NCI-H69 (cell line): ENCODE measurements at regions not wholly inside any gene's neighbourhood (a gene's known extent, or its start where the extent isn't known, plus 50 kb on each side); places are given as distances from the start of the nearest gene placed in this dataset.
"Not testable (repeated sequence)": the region's sequence is repeated elsewhere in the genome, so short reads cannot be mapped to it uniquely, and the experiment has no call there.

ENCODE experiments used
- DNase-seq: peaks from one replicate; lab custom pipeline; 2025; lab: John Stamatoyannopoulos, UW

DNA sequence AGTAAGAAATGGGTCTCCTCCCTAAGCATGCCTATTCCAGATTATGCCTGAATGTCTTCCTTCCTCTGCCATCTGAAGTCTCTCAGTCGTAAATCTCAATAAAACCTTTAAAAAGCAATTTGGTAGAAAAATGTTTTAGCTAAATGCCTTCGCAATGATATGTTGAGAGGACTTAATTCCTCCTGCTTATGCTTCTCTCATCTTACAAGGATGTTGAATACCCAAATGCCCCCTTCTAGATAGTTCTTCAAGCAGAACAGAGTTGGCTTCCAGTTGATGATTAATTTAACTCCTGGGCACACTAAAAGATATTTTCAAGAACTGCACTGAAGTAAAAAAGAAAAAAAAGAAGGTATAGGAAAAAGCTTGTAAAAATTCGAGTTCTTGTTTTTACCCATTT is 275.0 kb upstream of the SPTLC3 start:
- DNase-seq = no peak

DNA sequence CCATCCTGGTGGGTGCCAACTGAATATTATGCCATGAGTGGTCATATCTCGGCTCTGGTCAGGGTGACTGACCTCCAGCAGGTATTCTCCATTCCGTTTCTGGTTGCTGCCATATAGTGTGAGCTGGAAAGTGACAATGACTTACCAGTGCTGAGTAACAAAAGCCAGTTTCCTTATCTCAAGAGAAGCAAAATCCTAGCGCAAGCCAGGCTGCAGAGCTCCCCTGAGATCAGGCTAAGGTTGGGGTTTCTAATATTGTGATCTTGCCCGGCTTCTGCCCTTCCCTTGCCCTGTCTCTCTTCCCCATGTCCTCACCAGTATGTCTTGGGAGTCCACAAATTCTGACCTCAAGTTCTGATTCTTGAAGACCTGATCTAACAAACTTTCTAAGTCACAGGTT is 271.3 kb upstream of the SPTLC3 start:
- no peak for DNase-seq

- DNase-seq = no peak
These were observed 270.9 kb upstream of the SPTLC3 start for GRCh38 chr20:12737900-12738299.

- DNase-seq = no peak
These were observed 268.1 kb upstream of the SPTLC3 start for GRCh38 chr20:12740647-12741046.

DNA sequence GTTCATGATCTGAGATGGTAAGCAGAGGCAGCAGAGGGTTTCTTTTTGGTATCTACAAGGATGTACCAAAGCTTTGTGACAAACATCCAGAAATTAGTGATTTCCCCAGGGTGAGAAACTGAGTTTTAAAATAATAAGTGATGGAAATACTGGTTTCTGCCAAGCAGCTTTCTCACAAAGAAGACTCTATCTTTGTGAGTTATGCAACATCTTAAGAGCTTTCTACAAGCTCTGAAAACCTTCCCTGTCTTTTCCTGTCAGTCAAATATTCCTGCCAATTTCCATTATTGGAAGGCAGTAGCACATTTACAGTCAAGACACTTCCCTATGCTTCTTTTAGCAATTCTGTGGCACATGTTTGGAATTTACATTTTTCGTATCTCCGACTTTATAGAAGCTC is 264.7 kb upstream of the SPTLC3 start:
- DNase-seq = no peak

- DNase-seq = peak; percentile 23
These were observed 260.3 kb upstream of the SPTLC3 start for GRCh38 chr20:12748359-12748994.

DNA sequence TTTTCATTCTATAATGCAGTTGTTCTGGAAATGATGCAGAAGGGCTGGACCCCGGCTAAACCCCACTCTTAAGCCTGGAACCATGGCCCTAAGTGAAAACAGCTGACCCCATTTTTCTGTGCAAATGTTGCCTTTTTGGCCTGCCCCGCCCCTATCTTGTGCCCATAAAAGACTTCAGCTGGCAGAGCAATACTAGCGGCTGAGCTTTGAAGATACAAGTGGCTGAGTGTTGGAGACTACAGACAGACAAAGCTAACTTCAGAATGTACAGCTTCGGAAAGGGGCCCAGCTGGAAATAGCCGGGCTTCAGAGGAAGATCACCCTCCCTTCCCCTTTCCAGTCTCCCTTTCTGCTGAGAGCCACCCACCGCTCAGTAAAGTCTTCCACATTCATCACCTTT is 258.6 kb upstream of the SPTLC3 start:
- DNase-seq = no peak

DNA sequence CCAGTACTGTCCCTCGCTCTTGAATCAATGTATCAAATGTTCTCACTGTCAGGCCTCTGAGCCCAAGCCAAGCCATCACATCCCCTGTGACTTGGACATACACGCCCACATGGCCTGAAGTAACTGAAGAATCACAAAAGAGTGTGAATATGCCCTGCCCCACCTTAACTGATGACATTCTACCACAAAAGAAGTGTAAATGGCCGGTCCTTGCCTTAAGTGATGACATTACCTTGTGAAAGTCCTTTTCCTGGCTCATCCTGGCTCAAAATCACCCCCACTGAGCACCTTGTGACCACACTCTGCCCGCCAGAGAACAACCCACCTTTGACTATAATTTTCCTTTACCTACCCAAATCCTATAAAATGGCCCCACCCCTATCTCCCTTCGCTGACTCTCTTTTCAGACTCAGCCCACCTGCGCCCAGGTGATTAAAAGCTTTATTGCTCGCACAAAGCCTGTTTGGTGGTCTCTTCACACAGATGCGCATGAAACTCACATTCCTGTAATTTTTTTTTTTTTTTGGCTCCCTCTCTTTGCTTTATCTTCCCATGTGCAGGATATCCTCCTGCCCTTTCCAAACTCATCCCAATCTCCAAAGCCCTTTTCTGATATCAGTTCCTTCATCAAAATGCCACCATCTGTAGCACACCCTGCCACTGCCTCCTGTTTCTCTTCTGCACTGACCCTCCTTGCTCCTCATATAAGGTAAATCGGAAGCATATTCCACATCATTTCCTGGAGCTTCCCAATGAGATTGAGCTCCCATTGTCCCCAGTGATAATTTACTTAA is 255.7 kb upstream of the SPTLC3 start:
- not testable (repeated sequence) for DNase-seq

DNA sequence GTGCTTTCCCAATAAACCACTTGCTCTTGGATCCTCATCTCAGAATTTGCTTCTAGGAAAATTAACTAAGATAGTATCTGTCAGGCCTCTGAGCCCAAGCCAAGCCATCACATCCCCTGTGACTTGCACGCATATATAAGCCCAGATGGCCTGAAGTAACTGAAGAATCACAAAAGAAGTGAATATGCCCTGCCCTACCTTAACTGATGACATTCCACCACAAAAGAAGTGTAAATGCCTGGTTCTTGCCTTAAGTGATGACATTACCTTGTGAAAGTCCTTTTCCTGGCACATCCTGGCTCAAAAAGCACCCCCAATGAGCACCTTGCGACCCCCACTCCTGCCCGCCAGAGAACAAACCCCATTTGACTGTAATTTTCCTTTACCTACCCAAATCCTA is 255.0 kb upstream of the SPTLC3 start:
- not testable (repeated sequence) for DNase-seq

GRCh38 chr20:12759493-12759892 is 249.3 kb upstream of the SPTLC3 start:
- not testable (repeated sequence) for DNase-seq

GRCh38 chr20:12762725-12763124 is 246.0 kb upstream of the SPTLC3 start:
- peak; percentile 86 for DNase-seq

DNA sequence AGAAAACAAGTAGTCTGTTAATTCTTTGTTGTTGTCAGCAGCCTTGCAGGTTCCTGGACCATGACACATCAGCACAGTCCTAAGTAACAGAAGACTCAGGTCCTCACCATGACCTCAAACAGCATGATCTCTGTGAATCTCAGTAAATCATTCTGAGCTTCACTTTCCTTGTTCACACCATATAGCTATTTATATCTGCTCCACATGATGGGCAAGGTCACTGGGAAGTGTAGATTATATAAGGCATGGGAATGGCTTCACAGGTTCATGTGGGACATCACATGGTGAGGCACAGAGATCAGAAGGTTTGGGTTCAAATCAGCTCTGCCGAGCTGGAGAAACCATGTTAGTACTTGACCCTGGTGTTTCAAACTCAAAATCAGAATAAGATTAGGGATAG is 245.4 kb upstream of the SPTLC3 start:
- no peak for DNase-seq

DNA sequence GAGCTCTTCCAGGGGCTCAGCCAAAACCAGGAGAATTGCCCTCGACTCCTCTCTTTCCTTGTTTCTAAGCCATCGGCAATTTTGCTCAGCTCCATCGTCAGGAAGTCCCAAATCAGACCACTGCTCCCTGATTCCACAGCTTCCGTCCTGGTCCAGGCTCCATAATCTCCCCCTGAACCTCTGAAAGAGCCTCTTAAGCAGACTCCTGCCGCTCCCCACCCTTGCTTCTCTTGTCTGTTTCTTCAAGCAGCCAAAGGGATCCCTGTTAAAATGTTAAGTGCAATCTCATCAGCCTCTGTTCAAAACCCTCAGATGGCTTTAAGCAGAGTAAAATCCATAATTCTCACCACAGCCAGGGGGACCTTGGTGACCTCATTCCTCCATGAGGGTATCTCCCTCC is 244.7 kb upstream of the SPTLC3 start:
- no peak for DNase-seq

GRCh38 chr20:12764851-12765250 is 243.9 kb upstream of the SPTLC3 start:
- no peak for DNase-seq

- no peak for DNase-seq
These were observed 234.8 kb upstream of the SPTLC3 start for GRCh38 chr20:12773936-12774335.

DNA sequence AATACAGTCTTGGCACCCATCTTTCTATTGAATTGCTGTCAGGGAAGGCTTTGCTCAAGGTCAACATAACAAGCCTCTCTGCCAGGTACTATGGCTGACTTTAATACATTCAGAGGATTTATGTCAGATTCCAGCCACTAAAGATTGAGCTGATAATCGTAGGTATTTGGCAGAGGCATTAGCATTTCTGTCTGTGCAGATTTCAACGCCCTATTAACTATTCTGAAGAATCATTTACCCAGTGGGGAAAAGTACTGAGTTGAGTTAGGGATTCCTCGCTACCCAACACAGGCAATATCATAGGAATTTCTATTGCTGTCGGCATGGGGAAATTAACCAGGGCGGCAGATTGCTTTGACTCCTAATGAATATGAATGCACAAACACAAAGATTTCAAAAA is 233.7 kb upstream of the SPTLC3 start:
- DNase-seq = no peak

GRCh38 chr20:12777016-12777415 is 231.8 kb upstream of the SPTLC3 start:
- DNase-seq = no peak

DNA sequence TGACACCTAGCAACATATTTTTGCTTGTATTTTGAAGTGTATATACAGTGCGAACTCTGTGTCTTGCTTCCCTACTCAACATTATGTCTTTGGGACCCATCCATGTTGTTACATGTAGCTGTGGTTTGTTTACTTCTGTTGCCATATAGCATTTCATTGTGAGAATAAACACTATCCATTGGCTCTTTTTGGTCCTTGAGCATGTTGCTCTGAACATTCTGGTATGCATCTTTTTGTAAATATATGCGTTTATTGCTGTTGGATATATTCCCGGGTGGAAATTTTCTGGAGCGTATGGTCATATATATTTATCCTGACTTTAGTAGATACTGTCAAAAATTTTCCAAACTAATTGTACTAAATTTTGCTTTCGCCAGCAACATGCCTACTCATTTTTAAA is 222.5 kb upstream of the SPTLC3 start:
- no peak for DNase-seq

DNA sequence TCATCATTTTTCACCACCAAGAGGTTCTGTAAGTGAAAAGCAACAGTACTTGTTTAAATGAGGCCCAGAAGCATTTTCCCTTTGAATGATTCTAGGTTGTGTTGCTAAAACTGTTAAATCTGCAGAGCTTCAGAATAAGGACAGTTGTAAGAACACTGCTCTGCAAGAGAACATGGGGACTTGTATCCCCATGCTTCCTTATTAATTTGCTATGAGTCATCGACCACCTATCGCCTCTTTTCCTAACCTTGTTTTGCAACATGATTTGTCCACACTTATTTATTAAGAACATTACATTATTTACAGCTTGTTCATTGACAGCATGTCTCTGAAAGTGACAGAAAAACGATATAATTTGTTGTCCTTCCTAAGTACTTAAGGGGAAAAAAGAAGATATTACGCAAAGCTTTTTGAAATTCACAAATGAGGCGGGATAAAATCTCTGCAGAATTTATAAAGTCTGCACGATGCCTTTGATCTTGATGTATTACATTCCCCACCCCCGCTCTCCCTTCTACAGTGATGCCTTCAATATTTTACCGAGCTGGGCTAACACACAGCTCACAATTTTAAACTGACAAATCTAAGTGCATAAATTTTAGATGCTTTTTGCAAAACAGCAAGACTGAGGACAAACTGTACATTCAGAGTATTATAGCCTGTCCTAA is 220.0 kb upstream of the SPTLC3 start:
- DNase-seq = no peak

- no peak for DNase-seq
These were observed 217.9 kb upstream of the SPTLC3 start for GRCh38 chr20:12790859-12791258.

- no peak for DNase-seq
These were observed 210.5 kb upstream of the SPTLC3 start for GRCh38 chr20:12798286-12798685.

DNA sequence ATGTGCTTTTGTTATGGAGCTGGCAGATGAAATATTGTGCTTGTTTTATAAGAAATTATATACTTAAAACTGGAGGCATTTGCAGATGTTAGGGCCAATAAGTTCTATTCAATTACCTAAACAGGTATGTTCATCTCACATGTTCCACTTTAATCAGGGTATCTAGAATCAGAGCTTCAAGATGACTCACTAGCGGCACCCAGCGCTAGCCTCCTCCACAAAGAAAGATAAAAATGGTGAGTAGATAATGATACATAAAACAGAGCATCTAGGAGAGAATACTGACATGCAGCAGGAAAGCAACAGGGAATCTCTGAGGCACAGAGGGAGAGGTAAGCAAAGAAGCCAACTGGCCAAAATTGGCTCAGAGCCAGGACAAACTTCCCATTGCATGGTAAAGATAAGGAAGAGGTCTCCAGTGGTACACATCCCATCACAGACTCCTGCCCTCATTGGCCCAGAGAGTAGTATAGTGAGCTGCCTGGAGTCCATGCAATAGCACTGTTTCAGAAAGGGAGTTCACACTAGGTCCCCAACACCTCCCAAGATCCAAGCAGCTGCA is 200.7 kb upstream of the SPTLC3 start:
- DNase-seq = peak; percentile 18

GRCh38 chr20:12815231-12815768 is 193.5 kb upstream of the SPTLC3 start:
- no peak for DNase-seq
